ENCODE measurements at regions not wholly inside any gene's neighbourhood (a gene's known extent, or its start where the extent isn't known, plus 50 kb on each side); places are given as distances from the start of the nearest gene placed in this dataset.
"Not testable (repeated sequence)": the region's sequence is repeated elsewhere in the genome, so short reads cannot be mapped to it uniquely, and the experiment has no call there.

DNA sequence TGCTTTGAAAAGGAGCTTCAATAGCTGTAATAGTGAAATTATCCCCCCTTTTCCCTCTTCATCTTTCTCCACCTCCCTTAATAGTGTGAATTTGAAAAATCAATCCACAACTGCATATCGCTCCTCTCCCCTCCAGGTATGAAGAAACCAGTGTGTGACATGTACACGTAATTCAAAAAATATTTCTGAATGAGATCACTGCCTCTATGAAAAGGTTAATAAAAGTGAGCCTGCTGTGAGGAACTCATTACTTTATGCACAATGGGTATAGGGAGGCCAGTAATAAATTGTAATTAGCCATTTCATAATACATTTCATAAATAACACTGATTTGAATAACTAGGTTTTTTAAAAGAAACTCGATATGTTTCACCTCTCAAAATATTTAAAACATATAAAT lies 209.0 kb upstream of the KYNU start:
- no peak for DNase-seq (ENCODE audit: low read depth in 4 of 4, low spot score in 3 of 4)

DNA sequence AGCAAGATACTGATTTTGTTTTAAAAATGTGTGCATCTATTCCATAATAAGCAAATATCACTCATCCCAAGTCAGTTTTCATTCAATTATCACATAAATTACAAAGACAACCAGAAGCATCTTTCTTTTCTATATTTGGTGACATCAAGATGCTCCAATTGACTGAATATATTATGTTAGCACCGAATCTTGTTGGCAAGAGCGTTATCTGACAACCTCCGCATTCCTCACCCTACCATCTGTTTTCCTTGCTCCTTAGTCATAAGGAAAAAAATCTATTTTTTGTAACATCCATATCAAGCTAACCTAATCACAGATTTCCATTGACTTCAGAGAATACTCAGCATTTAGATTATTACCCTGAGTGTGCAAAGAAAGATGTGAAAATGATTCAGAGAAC lies 212.2 kb upstream of the KYNU start:
- no peak for DNase-seq (ENCODE audit: low read depth in 4 of 4, low spot score in 3 of 4)

DNA sequence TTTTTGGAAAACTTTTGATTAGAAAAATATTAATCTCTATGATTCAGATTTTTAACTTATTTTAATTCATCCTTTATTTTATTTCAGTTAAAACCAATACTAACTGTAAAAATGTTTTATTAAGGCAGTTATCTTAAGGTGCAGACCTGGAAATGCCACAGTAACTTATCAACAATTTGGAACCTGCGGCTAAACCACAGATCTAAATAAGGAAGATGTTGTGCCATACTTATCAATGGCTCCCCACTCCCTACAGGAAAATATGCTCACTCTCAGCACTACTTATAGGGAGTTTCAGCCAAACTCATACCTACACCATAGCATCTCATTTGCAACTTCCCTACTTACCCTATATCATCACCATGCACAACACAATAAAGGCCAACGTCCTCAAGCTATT lies 226.9 kb upstream of the KYNU start:
- DNase-seq (ENCODE audit: low read depth in 4 of 4, low spot score in 3 of 4), result no peak

DNA sequence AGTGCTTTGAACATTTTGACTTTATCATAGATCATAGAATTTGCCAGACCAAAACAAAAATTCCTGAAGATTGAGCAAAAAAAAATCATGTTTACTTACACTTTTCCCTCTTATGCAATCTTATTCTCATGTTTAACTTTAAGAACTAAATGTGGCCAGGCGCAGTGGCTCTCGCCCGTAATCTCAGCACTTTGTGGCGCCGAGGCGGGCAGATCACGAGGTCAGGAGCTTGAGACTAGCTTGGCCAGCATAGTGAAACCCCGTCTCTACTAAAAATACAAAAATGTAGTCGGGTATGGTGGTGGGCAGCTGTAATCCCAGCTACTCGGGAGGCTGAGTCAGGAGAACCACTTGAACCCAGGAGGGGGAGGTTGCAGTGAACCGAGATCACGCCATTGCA lies 227.9 kb upstream of the KYNU start:
- DNase-seq (ENCODE audit: low read depth in 4 of 4, low spot score in 3 of 4), result no peak

DNA sequence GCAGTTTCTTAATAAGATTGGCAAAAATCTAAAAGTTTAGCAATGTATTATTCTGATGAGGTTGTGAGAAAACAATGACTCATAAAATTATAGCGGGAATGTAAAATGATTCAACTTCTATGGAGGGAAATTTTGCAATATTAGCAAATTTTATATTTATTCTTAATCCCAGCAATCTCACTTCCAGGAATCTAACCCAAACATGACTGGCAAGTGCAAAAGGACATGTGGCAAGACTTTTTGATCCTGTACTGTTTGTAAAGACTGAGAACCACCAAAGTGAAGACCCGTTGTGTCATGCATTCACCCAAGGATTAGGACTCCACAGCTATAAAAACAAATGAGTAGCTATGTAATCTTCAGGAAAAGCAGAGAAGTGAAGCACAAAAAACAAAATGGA lies 234.8 kb upstream of the KYNU start:
- DNase-seq (ENCODE audit: low read depth in 4 of 4, low spot score in 3 of 4), result no peak

DNA sequence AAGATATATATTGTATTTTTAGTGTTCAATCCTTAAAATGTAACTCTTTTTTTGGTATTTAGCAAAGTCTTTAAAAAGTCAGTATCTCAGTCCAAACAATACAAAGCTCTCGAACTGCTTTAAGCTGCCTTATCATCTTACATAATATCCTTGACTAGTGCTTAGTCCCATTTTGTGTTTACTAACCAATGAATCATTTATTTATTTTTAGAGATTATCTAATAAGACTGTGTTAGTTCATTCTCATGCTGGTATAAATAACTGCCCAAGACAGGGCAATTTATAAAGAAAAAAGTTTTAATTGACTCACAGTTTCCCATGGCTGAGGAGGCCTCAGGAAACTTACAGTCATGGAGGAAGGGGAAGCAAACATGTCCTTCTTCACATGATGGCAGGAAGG lies 248.3 kb upstream of the KYNU start:
- DNase-seq (ENCODE audit: low read depth in 4 of 4, low spot score in 3 of 4), result no peak

DNA sequence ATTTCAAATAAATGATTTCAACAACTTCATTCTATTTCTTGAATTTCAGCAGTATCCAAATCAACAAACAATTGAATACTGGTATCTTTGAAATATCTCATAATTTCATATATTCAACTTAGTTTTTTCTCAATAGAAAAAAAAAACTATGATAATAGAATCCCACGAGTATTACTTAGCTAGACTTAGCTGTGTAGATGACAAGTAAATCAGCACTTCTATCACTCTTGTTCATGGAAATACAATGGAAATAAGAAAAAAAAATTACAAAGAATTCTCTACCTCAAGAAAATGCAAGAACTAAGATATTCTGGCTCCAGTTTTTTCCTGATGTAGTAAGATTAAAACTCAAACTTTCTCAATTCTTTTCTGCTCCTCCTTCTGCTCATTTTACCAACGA lies 256.2 kb upstream of the KYNU start:
- DNase-seq (ENCODE audit: low read depth in 4 of 4, low spot score in 3 of 4), result no peak

DNA sequence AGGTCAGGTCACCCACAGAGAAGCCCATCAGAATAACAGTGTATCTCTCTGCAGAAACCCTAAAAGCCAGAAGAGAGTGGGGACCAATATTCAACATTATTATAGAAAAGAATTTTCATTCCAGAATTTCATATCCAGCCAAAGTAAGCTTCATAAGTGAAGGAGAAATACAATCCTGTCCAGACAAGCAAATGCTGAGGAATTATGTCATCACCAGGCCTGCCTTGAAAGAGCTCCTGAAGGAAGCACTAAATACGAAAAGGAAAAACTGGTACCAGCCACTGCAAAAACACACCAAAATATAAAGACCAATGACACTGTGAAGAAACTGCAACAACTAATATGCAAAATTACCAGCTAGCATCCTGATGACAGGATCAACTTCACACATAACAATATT lies 260.0 kb upstream of the KYNU start:
- DNase-seq (ENCODE audit: low read depth in 4 of 4, low spot score in 3 of 4), result no peak

DNA sequence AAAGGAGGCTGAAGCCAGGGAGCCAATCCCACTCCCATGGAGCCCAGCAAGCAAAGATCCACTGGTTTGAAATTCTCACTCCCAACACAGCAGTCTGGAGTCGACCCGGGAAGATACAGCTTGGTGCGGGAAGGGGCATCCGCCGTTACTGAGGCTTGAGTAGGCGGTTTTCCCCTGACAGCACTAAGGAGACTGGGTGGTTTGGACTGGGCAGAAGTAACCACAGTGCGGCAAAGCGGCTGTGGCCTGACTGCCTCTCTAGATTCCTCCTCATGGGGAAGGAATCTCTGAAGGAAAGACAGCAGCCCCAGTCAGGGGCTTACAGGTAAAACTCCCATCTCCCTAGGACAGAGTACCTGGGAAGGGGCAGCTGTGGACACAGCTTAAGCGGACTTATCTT lies 261.6 kb upstream of the KYNU start:
- no peak for DNase-seq (ENCODE audit: low read depth in 4 of 4, low spot score in 3 of 4)

DNA sequence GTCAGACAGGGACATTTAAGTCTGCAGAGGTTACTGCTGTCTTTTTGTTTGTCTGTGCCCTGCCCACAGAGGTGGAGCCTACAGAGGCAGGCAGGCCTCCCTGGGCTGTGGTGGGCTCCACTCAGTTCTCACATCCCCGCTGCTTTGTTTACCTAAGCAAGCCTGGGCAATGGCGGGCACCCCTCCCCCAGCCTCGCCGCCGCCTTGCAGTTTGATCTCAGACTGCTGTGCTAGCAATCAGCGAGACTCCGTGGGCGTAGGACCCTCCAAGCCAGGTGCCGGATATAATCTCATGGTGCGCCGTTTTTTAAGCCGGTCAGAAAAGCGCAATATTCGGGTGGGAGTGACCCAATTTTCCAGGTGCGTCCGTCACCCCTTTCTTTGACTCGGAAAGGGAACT lies 264.3 kb upstream of the KYNU start:
- not testable (repeated sequence) for DNase-seq (ENCODE audit: low read depth in 4 of 4, low spot score in 3 of 4)

DNA sequence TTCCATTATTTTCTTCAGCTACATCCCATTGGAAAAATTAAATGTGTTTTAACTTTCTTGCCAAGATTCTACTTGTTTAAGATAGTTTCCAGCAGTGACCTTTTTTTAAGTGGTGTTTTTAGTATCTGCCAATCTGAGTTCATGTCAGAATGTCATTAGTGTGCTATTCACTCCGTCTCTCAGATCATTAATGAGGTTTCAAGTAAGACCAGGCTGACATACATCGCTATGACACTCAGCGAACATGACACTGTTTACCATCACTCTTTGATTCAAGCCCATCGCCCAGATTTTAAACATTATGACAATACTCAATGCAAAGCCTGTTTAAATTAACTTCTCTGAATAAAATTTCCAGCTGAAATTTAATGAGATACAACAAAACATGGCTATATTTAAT lies 272.0 kb upstream of the KYNU start:
- no peak for DNase-seq (ENCODE audit: low read depth in 4 of 4, low spot score in 3 of 4)

DNA sequence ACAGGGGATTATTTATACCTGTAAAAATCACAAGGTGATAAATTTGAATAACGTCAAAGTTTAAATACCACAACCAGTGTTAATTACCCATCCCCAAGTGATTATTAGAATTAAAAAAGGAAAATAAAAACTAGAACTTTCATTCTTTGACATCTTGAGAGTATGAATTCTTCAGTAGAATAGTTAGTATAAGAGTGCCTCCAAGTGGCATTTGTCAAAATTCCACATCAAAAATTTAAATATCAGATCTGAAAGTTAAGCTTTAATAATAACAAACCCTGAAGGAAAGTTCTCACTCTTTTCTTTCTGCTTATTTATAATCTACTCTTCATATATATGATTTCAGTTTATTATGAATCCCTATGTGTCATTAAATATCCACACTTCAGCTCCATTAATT lies 273.7 kb upstream of the KYNU start:
- peak in 1 of 4 donors; percentile 4 for DNase-seq (ENCODE audit: low read depth in 4 of 4, low spot score in 3 of 4)

DNA sequence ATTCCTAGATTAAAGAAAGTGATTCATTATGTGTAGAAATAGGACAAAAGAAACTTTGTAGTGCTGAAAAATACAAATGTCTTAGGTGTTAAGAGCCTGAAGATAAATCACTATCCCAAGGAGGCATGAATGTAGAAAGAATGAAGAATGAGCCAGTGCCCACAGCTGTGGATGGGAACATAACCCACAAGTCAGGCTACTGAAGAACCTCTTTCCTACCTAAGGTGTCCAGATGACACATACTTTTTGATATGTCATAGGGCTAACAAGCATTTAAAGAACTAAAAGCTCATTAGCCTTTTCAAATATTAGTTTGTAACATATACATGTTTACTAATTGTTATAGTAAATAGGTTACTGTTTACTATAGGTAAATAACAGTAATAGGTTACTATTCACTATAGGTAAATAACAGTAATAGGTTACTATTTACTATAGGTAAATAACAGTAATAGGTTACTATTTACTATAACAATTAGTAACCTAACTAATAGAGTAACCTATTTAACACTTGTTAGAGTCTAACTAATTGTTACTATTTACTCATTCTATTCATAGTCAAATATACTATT lies 275.0 kb upstream of the KYNU start:
- DNase-seq (ENCODE audit: low read depth in 4 of 4, low spot score in 3 of 4), result no peak

DNA sequence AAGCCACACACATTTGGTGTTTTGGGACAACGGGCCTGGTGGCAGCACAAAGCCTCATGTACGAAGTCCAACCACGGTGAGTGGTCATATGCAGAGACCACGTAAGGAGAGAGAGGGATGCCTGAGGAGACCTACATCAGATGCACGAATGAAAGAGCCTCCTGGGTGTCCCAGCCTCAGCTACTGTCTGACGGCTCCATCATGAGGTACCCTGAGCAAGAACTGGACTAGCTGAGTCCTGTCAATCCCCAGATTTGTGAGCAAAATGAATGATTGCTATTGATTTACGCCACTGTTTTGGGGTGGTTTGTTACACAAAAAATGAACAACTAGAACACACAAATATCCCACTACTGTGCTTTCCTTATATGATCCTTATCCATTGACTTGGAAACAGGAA lies 275.7 kb upstream of the KYNU start:
- no peak for DNase-seq (ENCODE audit: low read depth in 4 of 4, low spot score in 3 of 4)

DNA sequence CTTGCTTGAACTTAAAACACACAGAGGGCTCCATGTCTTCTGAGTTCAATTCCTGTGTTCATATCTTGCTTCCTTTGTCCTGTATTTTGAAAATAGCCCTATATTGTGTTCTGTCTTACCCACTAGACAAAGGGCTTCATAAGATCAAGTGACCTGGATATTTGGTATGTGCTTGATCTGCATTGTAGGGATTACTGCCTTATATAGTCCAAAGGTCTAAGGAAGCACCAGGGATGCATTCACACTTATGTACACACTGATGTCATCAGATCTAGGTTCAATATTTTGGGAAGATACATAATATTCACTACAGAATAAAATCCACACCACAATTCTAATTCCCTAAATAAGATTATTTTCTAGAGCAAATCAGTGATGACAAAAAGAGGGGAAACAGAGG lies 278.0 kb upstream of the KYNU start:
- DNase-seq (ENCODE audit: low read depth in 4 of 4, low spot score in 3 of 4), result no peak

DNA sequence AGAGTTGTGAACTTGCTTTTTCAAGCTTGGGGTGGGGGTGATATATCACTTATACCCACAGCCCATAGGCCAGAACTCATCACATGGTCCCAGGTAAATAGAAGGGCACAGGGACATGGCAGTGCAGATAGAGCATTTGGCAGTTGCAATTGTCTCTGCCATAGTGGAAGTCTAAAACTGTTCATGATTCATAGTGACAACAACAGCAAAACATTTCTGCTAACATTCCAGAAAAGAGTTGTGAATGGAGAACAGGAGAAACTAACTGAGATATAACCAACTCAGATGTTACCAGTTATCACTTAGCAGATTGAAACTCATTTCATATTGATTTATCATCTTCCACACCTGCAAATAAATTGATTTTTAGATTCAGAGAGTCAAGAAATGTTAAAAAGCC lies 278.6 kb upstream of the KYNU start:
- no peak for DNase-seq (ENCODE audit: low read depth in 4 of 4, low spot score in 3 of 4)

DNA sequence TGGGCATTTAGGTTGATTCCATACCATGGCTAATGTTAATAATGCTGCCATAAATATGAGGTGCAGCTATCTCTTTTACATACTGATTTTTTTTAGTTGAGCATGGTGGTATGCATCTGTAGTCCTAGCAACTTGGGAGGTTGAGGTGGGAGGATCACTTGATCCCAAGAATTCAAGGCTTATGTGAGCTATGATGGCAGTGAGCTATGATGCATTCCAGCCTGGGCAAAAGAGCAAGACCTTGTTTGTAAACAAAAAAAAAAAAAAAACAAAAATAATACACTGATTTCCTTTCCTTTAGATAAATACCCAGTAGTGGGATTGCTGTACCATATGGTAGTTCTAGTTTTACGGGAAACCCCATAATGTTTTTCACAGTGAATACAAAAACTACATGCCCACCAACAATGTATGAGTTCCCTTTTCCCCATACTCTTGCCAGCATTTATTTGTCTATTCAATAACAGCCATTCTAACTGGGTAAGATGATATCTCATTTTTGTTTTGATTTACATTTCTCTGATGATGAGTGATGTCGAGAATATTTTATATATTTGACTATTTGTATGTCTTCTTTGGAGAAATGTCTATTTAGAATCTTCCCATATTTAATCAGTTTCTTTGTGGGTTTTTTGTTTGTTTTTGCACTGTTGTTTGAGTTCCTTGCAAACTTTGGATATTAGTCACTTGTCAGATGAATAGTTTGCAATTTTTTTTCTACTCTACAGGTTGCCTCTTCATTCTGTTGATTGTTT lies 281.0 kb upstream of the KYNU start:
- no peak for DNase-seq (ENCODE audit: low read depth in 4 of 4, low spot score in 3 of 4)

DNA sequence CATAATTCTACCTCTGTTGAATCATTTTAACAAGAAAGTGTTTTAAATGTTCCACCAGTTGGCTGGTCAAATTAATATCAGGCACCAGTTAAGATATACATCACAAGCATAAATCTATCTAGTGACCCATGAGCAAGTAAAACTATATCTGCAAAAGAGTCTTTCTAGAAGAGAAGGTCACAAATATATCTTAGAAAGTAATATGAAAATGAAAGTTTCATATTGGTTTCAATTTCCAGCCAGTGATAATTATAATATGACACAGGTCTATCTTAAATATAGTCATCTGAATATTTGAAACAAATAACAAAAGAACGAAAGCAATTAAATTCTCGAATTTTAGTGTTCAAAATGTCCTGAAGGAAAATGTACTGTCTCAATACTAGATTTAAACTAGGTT lies 282.5 kb upstream of the KYNU start:
- no peak for DNase-seq (ENCODE audit: low read depth in 4 of 4, low spot score in 3 of 4)

DNA sequence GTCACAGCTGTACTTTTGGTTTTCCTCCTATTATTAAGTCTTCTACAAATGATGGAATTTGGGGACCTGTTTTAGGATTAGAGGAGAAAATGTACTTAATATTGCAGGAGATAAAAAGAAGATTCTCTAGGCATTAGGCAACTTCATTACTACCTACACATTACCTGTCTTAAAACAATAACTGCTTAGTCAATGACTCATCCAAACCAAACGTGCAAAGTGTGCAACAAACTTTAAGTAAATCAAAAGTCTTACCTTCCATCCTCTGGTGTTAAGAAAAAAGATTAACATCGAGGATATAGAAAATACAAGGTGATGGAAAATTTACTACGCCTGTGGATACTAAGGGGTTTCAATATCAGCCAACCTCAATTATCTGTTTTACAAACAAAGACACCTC lies 285.3 kb upstream of the KYNU start:
- DNase-seq (ENCODE audit: low read depth in 4 of 4, low spot score in 3 of 4), result no peak

DNA sequence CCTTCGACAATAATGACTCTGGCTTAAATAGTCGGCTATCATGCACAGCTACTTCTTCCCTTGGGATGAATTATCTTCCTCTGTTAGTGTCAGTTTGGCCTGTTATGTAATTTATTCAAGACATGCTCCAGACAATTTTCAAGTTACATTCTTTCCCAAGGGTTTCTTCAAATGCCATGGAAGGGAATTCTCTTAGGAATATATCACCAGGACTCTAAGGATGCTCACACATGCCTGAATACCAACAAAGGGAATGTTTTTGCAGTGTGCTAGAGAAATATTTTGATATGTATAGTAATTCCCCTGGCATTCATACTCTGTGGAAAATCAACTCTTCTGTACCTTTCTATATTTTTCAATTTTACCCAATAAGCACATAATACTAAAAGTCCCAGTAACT lies 286.0 kb upstream of the KYNU start:
- DNase-seq (ENCODE audit: low read depth in 4 of 4, low spot score in 3 of 4), result no peak

DNA sequence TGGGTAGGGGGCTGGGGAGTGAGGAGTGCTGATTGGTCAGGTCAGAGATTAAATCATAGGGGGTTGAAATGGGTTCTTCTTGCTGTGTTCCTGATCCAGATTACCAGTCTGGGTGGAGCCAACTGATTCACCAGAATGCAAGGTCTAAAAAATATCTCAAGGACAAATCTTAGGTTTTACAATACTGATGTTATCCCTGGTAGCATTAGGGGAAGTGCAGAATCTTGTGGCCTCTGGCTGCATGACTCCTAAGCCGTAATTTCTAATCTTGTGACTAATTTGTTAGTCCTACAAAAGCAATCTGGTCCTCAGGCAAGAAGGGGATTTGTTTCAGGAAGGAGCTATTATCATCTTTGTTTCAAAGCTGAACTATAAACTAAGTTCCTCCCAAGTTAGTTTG lies 289.2 kb upstream of the KYNU start:
- no peak for DNase-seq (ENCODE audit: low read depth in 4 of 4, low spot score in 3 of 4)

DNA sequence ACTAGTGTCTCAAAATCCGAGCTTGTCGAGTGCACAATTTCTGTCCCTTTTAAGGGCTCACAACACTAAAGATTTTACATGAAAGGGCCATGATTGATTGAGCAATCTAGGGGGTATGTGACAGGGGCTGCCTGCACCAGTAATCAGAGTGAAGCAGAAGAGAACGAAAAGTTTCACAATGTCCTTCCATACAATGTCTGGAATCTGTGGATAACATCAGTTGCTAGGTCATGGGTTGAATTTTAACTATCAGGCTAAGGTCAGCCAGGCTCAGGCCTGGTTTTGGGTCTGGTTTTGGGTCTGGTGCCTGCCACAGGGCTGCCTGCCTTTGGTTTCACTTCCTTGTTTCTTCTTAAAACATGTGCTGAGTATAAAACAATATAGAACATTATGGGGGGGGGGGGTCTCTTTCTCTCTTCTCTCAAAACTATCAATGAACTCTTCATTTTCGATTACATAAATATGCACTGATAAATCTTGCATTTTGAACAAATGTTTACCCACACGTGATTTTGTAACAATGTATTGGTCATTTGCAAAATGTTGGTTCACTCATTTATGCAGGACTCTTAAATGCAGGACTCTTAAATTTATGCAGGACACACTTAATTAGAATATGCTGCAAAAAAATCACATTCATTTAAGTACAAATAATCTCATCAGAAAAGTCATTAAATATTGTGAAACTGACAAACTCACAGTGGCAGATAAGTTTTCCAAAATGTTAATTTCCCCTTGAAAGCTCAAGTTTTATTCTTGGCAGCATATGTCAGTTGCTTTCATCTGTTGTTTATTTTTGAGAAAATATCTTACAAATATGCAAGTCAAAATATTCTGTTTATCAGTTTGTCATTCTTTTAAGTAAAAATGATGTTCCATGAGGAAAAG lies 290.5 kb upstream of the KYNU start:
- DNase-seq (ENCODE audit: low read depth in 4 of 4, low spot score in 3 of 4), result no peak
